ENCODE measurements at regions not wholly inside any gene's neighbourhood (a gene's known extent, or its start where the extent isn't known, plus 50 kb on each side); places are given as distances from the start of the nearest gene placed in this dataset.
A peak's percentile ranks its signal among the peaks of the same experiment; 100 is the strongest.

DNA sequence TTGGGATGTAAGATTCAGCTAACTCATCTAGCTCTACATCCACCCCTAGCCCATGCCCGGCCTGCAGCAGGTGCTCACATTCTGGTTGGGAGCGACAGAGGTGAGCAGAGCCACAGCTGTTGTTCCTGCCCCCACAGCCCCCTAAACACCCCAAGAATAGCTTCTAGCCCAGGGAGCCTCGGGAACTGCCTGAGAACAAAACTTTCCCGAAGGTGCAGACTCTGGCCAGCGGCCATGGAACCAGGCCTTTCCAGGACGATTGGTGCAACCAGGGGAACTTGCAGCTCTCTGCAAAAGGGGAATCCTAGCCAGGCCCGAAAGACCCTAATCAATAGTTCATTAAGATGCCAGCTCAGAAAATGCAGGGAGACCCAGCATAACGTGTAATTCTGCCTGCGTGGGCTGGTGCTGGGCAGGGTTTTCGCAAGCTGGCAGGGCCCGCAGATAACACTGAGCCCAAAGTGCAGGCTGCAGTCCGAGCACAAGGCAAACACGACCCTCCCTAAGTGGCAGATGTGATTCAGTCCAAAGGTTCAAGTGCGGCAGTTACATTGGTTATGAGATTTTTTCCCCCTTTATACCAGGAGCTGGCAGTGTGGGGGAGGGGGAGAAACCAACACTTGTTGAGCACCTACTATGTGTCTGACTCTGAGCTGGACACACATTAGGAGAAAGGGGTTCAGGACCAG, 122.5 kb upstream of the MAP1LC3B2 start:
- no peak overlapping the region for H3K27ac Mint-ChIP-seq
- intact Hi-C loops (cut with DNase I, micrococcal nuclease), result no loop called here

GRCh38 chr12:116441292-116441691, 117.9 kb upstream of the MAP1LC3B2 start:
- H3K4me1 Mint-ChIP-seq (ENCODE audit: low read depth), result peaks cover 4% of the 10 kb centered on the region
- Histone ChIP-seq H3K27ac (ENCODE audit: low read depth in 1 of 2, low read length in 2 of 2) (no peak overlapping the region), H3K36me3 (ENCODE audit: insufficient read depth, low read length) (no peaks in the 10 kb centered on the region), H3K4me1 (ENCODE audit: insufficient read depth, low read length) (no peaks in the 10 kb centered on the region), H3K27me3 (ENCODE audit: control insufficient read depth in 1 of 2, insufficient read depth in 2 of 2, low read length in 2 of 2) (no peaks in the 10 kb centered on the region), H3K4me3 (ENCODE audit: low read length) (no peak overlapping the region), H3K9me3 (ENCODE audit: control insufficient read depth in 1 of 2, insufficient read depth in 1 of 2, low read length in 2 of 2) (no peaks in the 10 kb centered on the region)
- TF ChIP-seq, protein P1, sequence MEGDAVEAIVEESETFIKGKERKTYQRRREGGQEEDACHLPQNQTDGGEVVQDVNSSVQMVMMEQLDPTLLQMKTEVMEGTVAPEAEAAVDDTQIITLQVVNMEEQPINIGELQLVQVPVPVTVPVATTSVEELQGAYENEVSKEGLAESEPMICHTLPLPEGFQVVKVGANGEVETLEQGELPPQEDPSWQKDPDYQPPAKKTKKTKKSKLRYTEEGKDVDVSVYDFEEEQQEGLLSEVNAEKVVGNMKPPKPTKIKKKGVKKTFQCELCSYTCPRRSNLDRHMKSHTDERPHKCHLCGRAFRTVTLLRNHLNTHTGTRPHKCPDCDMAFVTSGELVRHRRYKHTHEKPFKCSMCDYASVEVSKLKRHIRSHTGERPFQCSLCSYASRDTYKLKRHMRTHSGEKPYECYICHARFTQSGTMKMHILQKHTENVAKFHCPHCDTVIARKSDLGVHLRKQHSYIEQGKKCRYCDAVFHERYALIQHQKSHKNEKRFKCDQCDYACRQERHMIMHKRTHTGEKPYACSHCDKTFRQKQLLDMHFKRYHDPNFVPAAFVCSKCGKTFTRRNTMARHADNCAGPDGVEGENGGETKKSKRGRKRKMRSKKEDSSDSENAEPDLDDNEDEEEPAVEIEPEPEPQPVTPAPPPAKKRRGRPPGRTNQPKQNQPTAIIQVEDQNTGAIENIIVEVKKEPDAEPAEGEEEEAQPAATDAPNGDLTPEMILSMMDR (IDR thresholded peaks at IDR 0.05), result no peak
- H3K9me3 Mint-ChIP-seq, result no peaks in the 10 kb centered on the region
- ATAC-seq (ENCODE audit: poor library complexity), result no peak
- ChIA-PET POLR2A (no interaction called here), CTCF (no interaction called here)
- DNase-seq, result peak in 2 of 14 experiments; percentile 18 to 23
- H3K36me3 Mint-ChIP-seq (ENCODE audit: low read depth), result no peaks in the 10 kb centered on the region
- no peak overlapping the region for H3K4me3 Mint-ChIP-seq
- no peaks in the 10 kb centered on the region for H3K27me3 Mint-ChIP-seq
- no peak overlapping the region for H3K27ac Mint-ChIP-seq
- intact Hi-C loops (cut with DNase I, micrococcal nuclease), result no loop called here

More for the DNA sequence above, 122.5 kb upstream of the MAP1LC3B2 start:
- Histone ChIP-seq H3K4me1 (ENCODE audit: insufficient read depth, low read length) (no peaks in the 10 kb centered on the region), H3K27me3 (ENCODE audit: control insufficient read depth in 1 of 2, insufficient read depth in 2 of 2, low read length in 2 of 2) (no peaks in the 10 kb centered on the region), H3K9me3 (ENCODE audit: control insufficient read depth in 1 of 2, insufficient read depth in 1 of 2, low read length in 2 of 2) (no peaks in the 10 kb centered on the region), H3K36me3 (ENCODE audit: insufficient read depth, low read length) (no peaks in the 10 kb centered on the region), H3K27ac (ENCODE audit: low read depth in 1 of 2, low read length in 2 of 2) (no peak overlapping the region), H3K4me3 (ENCODE audit: low read length) (no peak overlapping the region)
- ATAC-seq (ENCODE audit: poor library complexity) (no peak), DNase-seq (no peak)
- H3K9me3 Mint-ChIP-seq, result no peaks in the 10 kb centered on the region
- no peak overlapping the region for H3K4me3 Mint-ChIP-seq
- CTCF ChIA-PET, result interaction anchor here (0.6 kb wide), 1 partner anchor 540 kb away, joined by 3 read pairs; no protein-coding TSS in a partner anchor
- H3K36me3 Mint-ChIP-seq (ENCODE audit: low read depth), result no peaks in the 10 kb centered on the region
- H3K27me3 Mint-ChIP-seq, result no peaks in the 10 kb centered on the region
- TF ChIP-seq, protein P1 (IDR thresholded peaks at IDR 0.05), result no peak
- POLR2A ChIA-PET, result no interaction called here
- H3K4me1 Mint-ChIP-seq (ENCODE audit: low read depth), result peaks cover 7% of the 10 kb centered on the region

DNA sequence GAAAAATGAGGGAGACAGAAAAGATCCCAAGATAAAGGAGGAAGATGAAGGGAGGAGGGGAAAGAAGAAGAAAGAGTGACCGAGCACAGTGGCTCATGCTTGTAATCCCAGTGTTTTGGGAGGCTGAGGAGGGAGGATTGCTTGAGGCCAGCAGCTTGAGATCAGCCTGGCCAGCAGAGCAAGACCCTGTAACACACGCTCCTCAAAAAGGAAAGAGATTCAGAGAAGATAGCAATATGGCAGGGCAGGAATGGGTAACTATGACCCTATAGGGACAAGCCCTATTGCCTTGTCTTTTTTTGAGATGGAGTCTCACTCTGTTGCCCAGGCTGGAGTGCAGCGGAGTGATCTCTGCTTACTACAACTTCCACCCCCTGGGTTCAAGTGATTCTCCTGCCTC, 116.9 kb upstream of the MAP1LC3B2 start:
- DNase-seq (no peak), ATAC-seq (ENCODE audit: poor library complexity) (no peak)
- Mint-ChIP-seq H3K4me1 (ENCODE audit: low read depth) (peaks cover 4% of the 10 kb centered on the region), H3K27me3 (no peaks in the 10 kb centered on the region), H3K36me3 (ENCODE audit: low read depth) (no peaks in the 10 kb centered on the region), H3K4me3 (no peak overlapping the region), H3K27ac (no peak overlapping the region), H3K9me3 (no peaks in the 10 kb centered on the region)
- Histone ChIP-seq H3K4me3 (ENCODE audit: low read length) (no peak overlapping the region), H3K27me3 (ENCODE audit: control insufficient read depth in 1 of 2, insufficient read depth in 2 of 2, low read length in 2 of 2) (no peaks in the 10 kb centered on the region), H3K36me3 (ENCODE audit: insufficient read depth, low read length) (no peaks in the 10 kb centered on the region), H3K9me3 (ENCODE audit: control insufficient read depth in 1 of 2, insufficient read depth in 1 of 2, low read length in 2 of 2) (no peaks in the 10 kb centered on the region), H3K4me1 (ENCODE audit: insufficient read depth, low read length) (no peaks in the 10 kb centered on the region), H3K27ac (ENCODE audit: low read depth in 1 of 2, low read length in 2 of 2) (no peak overlapping the region)
- intact Hi-C loops (cut with DNase I, micrococcal nuclease), result no loop called here
- CTCF ChIA-PET, result no interaction called here
- POLR2A ChIA-PET, result no interaction called here
- TF ChIP-seq, protein P1 (IDR thresholded peaks at IDR 0.05), result no peak
